ENCODE measurements at regions not wholly inside any gene's neighbourhood (a gene's known extent, or its start where the extent isn't known, plus 50 kb on each side); places are given as distances from the start of the nearest gene placed in this dataset.
A peak's percentile ranks its signal among the peaks of the same experiment; 100 is the strongest.

DNA sequence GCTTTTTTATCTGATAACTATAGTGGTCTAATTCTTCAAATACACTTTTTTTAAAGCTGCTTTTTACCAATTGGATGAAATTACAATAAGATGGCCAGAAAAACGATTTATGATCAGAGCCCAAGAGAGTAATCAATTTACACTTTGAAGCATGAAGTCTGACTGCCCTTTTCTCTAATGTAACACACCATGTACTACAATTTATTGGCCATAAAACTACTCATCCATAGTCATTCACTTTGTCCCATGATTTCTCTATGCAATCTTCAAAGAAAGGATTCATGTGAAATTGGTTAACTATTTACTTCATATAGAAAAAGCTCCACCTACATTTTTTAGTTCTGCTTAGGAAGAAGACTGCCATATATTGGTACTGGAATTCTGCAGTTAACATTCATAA is 73.6 kb upstream of the CAST start:
- no peaks in the 10 kb centered on the region for H3K27me3 ChIP-seq (ENCODE audit: insufficient read depth, low read length, poor library complexity, severe bottlenecking)
- no peaks in the 10 kb centered on the region for H3K9me3 ChIP-seq (ENCODE audit: insufficient read depth, low read depth, low read length)
- H3K4me1 ChIP-seq (ENCODE audit: insufficient read depth, low read length, poor library complexity, severe bottlenecking): no peaks in the 10 kb centered on the region
- H4K20me1 ChIP-seq (ENCODE audit: insufficient read depth, low read length, poor library complexity, severe bottlenecking): no peaks in the 10 kb centered on the region
- H2AFZ ChIP-seq (ENCODE audit: low read length): no peak overlapping the region
- TF ChIP-seq EZH2phosphoT487 (IDR thresholded peaks at IDR 0.05; ENCODE audit: borderline replicate concordance): no peak
- TF ChIP-seq, protein P1, sequence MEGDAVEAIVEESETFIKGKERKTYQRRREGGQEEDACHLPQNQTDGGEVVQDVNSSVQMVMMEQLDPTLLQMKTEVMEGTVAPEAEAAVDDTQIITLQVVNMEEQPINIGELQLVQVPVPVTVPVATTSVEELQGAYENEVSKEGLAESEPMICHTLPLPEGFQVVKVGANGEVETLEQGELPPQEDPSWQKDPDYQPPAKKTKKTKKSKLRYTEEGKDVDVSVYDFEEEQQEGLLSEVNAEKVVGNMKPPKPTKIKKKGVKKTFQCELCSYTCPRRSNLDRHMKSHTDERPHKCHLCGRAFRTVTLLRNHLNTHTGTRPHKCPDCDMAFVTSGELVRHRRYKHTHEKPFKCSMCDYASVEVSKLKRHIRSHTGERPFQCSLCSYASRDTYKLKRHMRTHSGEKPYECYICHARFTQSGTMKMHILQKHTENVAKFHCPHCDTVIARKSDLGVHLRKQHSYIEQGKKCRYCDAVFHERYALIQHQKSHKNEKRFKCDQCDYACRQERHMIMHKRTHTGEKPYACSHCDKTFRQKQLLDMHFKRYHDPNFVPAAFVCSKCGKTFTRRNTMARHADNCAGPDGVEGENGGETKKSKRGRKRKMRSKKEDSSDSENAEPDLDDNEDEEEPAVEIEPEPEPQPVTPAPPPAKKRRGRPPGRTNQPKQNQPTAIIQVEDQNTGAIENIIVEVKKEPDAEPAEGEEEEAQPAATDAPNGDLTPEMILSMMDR (conservative IDR thresholded peaks at IDR 0.05; ENCODE audit: low read length): no peak
- no peaks in the 10 kb centered on the region for H3F3A ChIP-seq (ENCODE audit: low read depth)
- H3K9ac ChIP-seq (ENCODE audit: low read depth, low read length, poor library complexity, severe bottlenecking): no peak overlapping the region
- H3K79me2 ChIP-seq (ENCODE audit: insufficient read depth, low read length): no peaks in the 10 kb centered on the region
- H3K36me3 ChIP-seq (ENCODE audit: insufficient read depth, low read length): no peaks in the 10 kb centered on the region
- no peaks in the 10 kb centered on the region for H3K9me2 ChIP-seq (replicated peaks; ENCODE audit: low read depth, low read length)
- no peak overlapping the region for H3K4me3 ChIP-seq (ENCODE audit: low read length, poor library complexity, severe bottlenecking)
- H3K4me2 ChIP-seq (ENCODE audit: low read depth, low read length, poor library complexity, severe bottlenecking): no peak overlapping the region

DNA sequence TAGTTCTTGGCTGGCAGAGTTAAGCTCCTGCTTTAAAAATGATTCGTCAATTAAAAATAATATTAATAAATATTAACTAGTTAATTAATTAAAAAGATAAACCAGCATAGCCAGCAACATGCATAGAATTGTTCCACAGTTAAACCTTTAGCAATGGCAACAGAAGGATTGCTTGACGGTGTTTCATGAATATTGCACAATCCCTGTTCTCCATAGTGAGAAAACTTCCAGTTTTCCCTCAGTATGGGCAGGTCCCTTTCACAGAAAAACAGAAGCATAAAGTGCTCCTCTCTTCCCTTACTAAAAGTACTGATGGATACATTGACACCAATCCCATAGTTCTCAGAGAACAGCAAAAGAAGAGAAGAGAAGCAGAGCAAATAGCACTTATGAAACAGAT is 71.4 kb upstream of the CAST start:
- H3K4me1 ChIP-seq (ENCODE audit: insufficient read depth, low read length, poor library complexity, severe bottlenecking): no peaks in the 10 kb centered on the region
- no peaks in the 10 kb centered on the region for H3F3A ChIP-seq (ENCODE audit: low read depth)
- H4K20me1 ChIP-seq (ENCODE audit: insufficient read depth, low read length, poor library complexity, severe bottlenecking): no peaks in the 10 kb centered on the region
- no peaks in the 10 kb centered on the region for H3K9me3 ChIP-seq (ENCODE audit: insufficient read depth, low read depth, low read length)
- no peaks in the 10 kb centered on the region for H3K36me3 ChIP-seq (ENCODE audit: insufficient read depth, low read length)
- no peaks in the 10 kb centered on the region for H3K9me2 ChIP-seq (replicated peaks; ENCODE audit: low read depth, low read length)
- H3K4me2 ChIP-seq (ENCODE audit: low read depth, low read length, poor library complexity, severe bottlenecking): no peak overlapping the region
- H2AFZ ChIP-seq (ENCODE audit: low read length): no peak overlapping the region
- H3K79me2 ChIP-seq (ENCODE audit: insufficient read depth, low read length): no peaks in the 10 kb centered on the region
- no peak for TF ChIP-seq EZH2phosphoT487 (IDR thresholded peaks at IDR 0.05; ENCODE audit: borderline replicate concordance)
- TF ChIP-seq, protein P1 (conservative IDR thresholded peaks at IDR 0.05; ENCODE audit: low read length): no peak
- H3K9ac ChIP-seq (ENCODE audit: low read depth, low read length, poor library complexity, severe bottlenecking): no peak overlapping the region
- H3K4me3 ChIP-seq (ENCODE audit: low read length, poor library complexity, severe bottlenecking): no peak overlapping the region
- no peaks in the 10 kb centered on the region for H3K27me3 ChIP-seq (ENCODE audit: insufficient read depth, low read length, poor library complexity, severe bottlenecking)

DNA sequence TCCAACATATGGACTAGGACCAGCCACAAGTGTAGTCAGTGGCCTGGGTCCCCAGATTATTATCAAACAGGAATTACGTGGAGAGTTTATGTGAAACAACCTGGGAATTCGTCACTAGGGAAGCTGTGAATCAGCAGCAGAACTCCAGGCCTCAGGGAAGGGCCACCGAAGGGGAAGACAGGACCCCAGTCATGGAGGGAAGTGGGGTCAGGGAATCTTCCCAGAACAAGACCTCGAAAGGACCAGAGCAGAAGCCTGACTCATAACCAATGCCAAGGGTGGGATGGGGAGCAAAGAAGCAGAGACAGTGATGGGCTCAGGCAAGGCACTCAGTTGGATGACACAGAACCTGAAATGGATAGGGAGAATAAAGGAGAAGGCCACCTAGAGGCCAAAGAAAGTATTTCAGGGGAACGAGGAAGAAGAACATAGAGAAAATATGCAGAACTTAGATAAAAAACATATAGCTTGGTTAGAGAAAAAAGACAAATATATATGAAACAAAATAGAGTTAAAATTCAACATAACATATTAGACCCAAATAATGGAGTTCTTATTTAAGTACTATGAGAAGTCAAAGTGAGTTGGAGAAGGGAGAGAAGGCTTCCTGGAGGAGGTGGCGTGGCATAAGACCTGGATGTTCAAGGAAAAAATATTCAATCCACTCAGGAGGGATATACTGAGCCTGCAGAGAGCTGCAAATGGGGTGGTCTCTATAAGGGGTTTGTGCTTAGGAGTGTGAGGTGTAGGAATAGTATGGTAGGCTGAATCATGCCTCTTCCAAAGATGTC is 66.7 kb upstream of the CAST start:
- Histone ChIP-seq H3K9me3 (ENCODE audit: insufficient read depth, low read depth, low read length) (no peaks in the 10 kb centered on the region), H3K9me2 (replicated peaks; ENCODE audit: low read depth, low read length) (no peaks in the 10 kb centered on the region), H4K20me1 (ENCODE audit: insufficient read depth, low read length, poor library complexity, severe bottlenecking) (no peaks in the 10 kb centered on the region), H3K79me2 (ENCODE audit: insufficient read depth, low read length) (no peaks in the 10 kb centered on the region), H3K4me2 (ENCODE audit: low read depth, low read length, poor library complexity, severe bottlenecking) (no peak overlapping the region), H3K36me3 (ENCODE audit: insufficient read depth, low read length) (no peaks in the 10 kb centered on the region), H3K27me3 (ENCODE audit: insufficient read depth, low read length, poor library complexity, severe bottlenecking) (no peaks in the 10 kb centered on the region), H2AFZ (ENCODE audit: low read length) (no peak overlapping the region), H3K9ac (ENCODE audit: low read depth, low read length, poor library complexity, severe bottlenecking) (no peak overlapping the region), H3K4me1 (ENCODE audit: insufficient read depth, low read length, poor library complexity, severe bottlenecking) (no peaks in the 10 kb centered on the region), H3F3A (ENCODE audit: low read depth) (no peaks in the 10 kb centered on the region), H3K4me3 (ENCODE audit: low read length, poor library complexity, severe bottlenecking) (no peak overlapping the region)
- TF ChIP-seq, protein P1 (conservative IDR thresholded peaks at IDR 0.05; ENCODE audit: low read length): peak; percentile 83
- TF ChIP-seq EZH2phosphoT487 (IDR thresholded peaks at IDR 0.05; ENCODE audit: borderline replicate concordance): no peak

Measured in Loucy (cell line).